Right lobe of liver (tissue), 6 donors: ENCODE measurements at regions not wholly inside any gene's neighbourhood (a gene's known extent, or its start where the extent isn't known, plus 50 kb on each side); places are given as distances from the start of the nearest gene placed in this dataset.

Source experiments
- ATAC-seq, 4 donors: fragments of 200-7000 bp; cut with Tn5 transposase; one replicate each; pipeline ENCODE4 v1.9.1; 2020; ENCODE audit warnings: mild to moderate bottlenecking in 4 of 4, moderate library complexity in 4 of 4
- DNase-seq, 3 donors: peaks; one replicate each; pipeline ENCODE4 v3.0.0-alpha.2; 2020
- H3K27ac ChIP-seq, 3 donors: fragments of 200-600 bp; one replicate each; pipeline ENCODE4 v1.8.0; 2022
- H3K27me3 ChIP-seq, 2 donors: fragments of 200-600 bp; one replicate each; pipeline ENCODE4 v1.8.0; 2022
- H3K36me3 ChIP-seq, 4 donors: fragments of 200-600 bp; sonication (generic) in 1 of 4; one replicate each; pipeline versions ENCODE4 v1.5.1 to v1.8.0; 2017 to 2022; ENCODE audit warnings: control low read depth in 1 of 4
- H3K4me1 ChIP-seq, 4 donors: fragments of 200-600 bp; sonication (generic) in 1 of 4; one replicate each; pipeline versions ENCODE4 v1.5.1 to v1.8.0; 2017 to 2022; ENCODE audit warnings: control low read depth in 1 of 4
- H3K4me3 ChIP-seq, 3 donors: fragments of 200-600 bp; one replicate each; pipeline ENCODE4 v1.8.0; 2022
- H3K9me3 ChIP-seq, 4 donors: fragments of 200-600 bp; sonication (generic) in 1 of 4; one replicate each; pipeline versions ENCODE4 v1.5.1 to v1.8.0; 2017 to 2022; ENCODE audit warnings: control low read depth in 1 of 4
- POLR2A ChIP-seq: fragments of 450-650 bp; IDR thresholded peaks from one replicate; pipeline ENCODE4 v1.6.1; 2017; ENCODE audit warnings: antibody characterized with exemption, mild to moderate bottlenecking
- WGBS: methylation state at CpG from one replicate; pipeline ENCODE4 v1.1.6; 2018; ENCODE audit warnings: low coverage, low lambda C conversion rate; ENCODE audit not compliant: insufficient coverage; ENCODE audit errors: missing lambda C conversion rate; 5-methylcytosine and 5-hydroxymethylcytosine counted together
- intact Hi-C, 2 donors: fragments of 100-400 bp; cut with DNase I; formaldehyde crosslinking; loops; one replicate each; pipeline versions ENCODE4 v1.11.2 to v1.14.1; 2022
- TF ChIP-seq, protein P1 (sequence below), 4 donors: fragments of 200-600 bp in 3 of 4; fragments of 450-650 bp in 1 of 4; IDR thresholded peaks; one replicate each; pipeline versions ENCODE4 v1.5.1 to v1.8.0; 2016 to 2022; ENCODE audit warnings: antibody characterized with exemption in 4 of 4, mild to moderate bottlenecking in 2 of 4
- donor health status: DM: no; HTN: yes; CAD: no.
- donor health status: DM: no; HTN: no; CAD: no.
- donor health status: DM: no; HTN: no; CAD: no.
- donor health status: DM: no; HTN: yes; CAD: no.
- donor health status: DM: no; HTN: yes; CAD: no.

DNA sequence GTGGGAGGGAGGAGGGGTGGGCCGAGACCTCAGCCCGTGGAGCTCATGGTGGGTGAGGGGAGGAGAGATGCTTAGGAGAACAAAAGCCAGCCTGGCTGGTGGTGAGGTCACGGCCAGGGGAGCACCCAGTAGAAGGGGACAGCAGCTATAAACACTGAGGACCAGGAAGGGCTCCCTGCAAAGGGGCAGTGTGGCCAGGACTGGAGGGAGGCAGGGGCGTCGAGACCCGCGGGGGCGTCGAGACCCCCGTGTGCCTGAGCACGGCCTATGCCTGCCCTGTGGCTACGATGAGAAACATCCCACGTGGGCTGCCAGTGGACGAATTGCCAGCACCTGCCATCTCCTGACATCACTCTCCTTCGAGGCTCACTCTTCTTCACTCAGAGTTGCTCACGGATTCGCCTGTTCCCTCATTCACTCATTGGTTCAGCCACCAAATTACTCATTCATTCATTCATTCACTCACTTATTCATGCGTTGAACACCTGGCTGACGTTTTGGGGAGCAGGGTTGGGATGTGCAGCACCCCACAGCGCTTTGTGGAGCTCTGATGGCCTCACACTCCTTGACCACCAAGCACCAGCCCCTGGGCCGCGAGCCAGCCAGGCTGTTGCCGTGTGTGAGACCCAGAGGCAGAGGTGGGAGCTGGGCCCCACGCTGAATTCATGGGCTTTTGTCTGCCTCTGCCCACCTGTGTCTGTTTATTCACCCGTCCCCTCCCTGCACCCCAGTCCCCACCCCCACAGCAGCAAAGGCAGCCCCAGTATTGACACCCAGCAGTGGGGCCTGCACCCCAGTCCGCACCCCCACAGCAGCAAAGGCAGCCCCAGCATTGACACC is 61.2 kb upstream of the BHLHE23 start:
- Histone ChIP-seq H3K27me3 (peaks cover 0 to 12% of the 10 kb centered on the region in 2 donors), H3K4me3 (no peak overlapping the region), H3K27ac (no peak overlapping the region), H3K4me1 (no peaks in the 10 kb centered on the region), H3K9me3 (no peaks in the 10 kb centered on the region), H3K36me3 (no peaks in the 10 kb centered on the region)
- TF ChIP-seq POLR2A: no peak
- 44% methylated on average over 12 of the region's 26 CpGs for WGBS
- intact Hi-C loops: no loop called here
- ATAC-seq (no peak), DNase-seq (peak in 2 of 3 donors; percentile 13 to 42)

DNA sequence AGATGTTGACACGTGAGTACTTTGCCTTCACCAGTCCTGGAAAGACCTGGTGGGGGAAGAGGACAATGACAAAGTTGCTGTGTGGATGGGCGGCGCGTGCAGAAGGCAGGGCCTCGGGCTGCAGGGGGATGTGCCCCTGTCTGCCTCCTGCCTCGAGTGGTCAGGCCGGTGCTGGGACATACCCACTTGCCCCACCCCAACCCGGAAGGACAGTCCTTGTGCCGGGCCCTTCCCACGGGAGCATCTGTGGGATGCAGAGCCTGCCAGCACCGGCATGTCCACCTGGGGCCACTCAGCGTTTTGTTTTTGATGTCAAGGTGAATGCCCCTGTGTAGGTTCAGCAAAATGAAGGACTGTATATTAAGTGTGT is 60.5 kb upstream of the BHLHE23 start:
- Histone ChIP-seq H3K27ac (no peak overlapping the region), H3K27me3 (peaks cover 0 to 8% of the 10 kb centered on the region in 2 donors), H3K4me3 (no peak overlapping the region), H3K36me3 (no peaks in the 10 kb centered on the region), H3K9me3 (no peaks in the 10 kb centered on the region), H3K4me1 (no peaks in the 10 kb centered on the region)
- ATAC-seq (no peak), DNase-seq (peak in 2 of 3 donors; percentile 12 to 43)
- intact Hi-C loops: no loop called here
- WGBS: 40% methylated on average over 7 of the region's 12 CpGs
- TF ChIP-seq POLR2A: no peak
- TF ChIP-seq, protein P1, sequence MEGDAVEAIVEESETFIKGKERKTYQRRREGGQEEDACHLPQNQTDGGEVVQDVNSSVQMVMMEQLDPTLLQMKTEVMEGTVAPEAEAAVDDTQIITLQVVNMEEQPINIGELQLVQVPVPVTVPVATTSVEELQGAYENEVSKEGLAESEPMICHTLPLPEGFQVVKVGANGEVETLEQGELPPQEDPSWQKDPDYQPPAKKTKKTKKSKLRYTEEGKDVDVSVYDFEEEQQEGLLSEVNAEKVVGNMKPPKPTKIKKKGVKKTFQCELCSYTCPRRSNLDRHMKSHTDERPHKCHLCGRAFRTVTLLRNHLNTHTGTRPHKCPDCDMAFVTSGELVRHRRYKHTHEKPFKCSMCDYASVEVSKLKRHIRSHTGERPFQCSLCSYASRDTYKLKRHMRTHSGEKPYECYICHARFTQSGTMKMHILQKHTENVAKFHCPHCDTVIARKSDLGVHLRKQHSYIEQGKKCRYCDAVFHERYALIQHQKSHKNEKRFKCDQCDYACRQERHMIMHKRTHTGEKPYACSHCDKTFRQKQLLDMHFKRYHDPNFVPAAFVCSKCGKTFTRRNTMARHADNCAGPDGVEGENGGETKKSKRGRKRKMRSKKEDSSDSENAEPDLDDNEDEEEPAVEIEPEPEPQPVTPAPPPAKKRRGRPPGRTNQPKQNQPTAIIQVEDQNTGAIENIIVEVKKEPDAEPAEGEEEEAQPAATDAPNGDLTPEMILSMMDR (IDR thresholded peaks at IDR 0.05): no peak

DNA sequence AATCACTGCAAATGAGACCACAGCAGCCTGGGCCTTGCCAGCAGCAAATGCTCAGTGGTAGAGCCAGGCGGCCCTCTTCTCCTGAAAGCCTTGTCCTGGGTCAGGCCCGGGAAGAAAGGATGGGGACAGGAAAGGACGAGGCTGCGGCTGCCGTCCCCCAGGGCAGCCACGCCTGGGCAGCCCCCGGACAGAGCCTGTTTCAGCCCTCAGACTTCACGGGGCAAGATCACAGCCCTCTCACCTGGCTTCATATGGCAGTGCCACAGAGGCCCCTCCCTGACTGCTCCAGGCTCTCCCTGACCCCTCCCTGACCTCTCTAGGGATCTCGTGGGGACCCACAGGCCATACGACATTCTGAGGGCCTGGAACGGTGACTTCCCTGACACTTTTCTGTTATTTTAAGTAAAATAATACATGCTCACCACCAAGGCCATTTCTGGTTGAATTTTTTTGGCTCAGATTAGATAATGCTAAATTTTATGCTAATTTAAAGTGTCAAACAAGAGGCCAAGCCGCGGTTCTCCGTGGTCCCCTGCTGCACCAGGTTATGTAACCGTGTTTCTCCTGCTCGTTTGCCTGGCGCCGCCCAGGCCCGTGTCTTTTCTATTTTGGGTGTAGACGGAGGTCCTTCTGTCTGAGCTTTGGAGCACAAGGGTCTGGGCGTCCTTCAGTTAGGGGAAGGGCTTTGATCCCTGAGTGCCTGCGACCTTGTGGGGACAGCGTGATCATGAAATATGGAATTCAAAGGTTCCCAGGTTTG is 59.9 kb upstream of the BHLHE23 start:
- Histone ChIP-seq H3K27me3 (peaks cover 0 to 8% of the 10 kb centered on the region in 2 donors), H3K27ac (no peak overlapping the region), H3K9me3 (no peaks in the 10 kb centered on the region), H3K4me3 (no peak overlapping the region), H3K4me1 (no peaks in the 10 kb centered on the region), H3K36me3 (no peaks in the 10 kb centered on the region)
- intact Hi-C loops: no loop called here
- ATAC-seq (no peak), DNase-seq (peak in 2 of 3 donors; percentile 3 to 21)
- TF ChIP-seq, protein P1 (IDR thresholded peaks at IDR 0.05): no peak
- TF ChIP-seq POLR2A: no peak
- WGBS: 41% methylated on average over 11 of the region's 23 CpGs

DNA sequence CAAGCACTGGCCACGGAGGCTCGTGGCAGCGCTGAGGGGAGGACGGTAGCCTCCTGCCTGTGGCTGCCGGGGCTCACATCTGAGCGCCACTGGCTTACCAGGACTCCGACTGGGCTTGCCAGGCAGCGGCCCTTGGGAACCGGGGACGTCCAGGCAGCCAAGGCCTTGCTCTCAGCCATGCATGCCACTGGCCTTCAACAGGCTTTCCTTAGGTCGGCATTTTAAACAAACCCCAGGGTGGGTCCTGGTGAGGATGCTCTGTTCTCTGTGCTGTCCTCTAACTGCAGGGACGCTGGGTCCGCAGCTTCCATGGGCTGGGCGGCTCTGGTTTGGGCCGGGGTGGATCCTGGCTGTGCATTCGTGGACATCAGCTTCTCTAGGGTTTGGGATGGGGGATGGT is 59.1 kb upstream of the BHLHE23 start:
- Histone ChIP-seq H3K27me3 (peaks cover 0 to 5% of the 10 kb centered on the region in 2 donors), H3K36me3 (no peaks in the 10 kb centered on the region), H3K4me3 (no peak overlapping the region), H3K9me3 (no peaks in the 10 kb centered on the region), H3K27ac (no peak overlapping the region), H3K4me1 (no peaks in the 10 kb centered on the region)
- DNase-seq: peak; percentile 9 to 49 (median 34)
- intact Hi-C loops: no loop called here
- WGBS: 100% methylated on average over 1 of the region's 16 CpGs
- ATAC-seq: no peak
- no peak for TF ChIP-seq POLR2A
- TF ChIP-seq, protein P1 (IDR thresholded peaks at IDR 0.05): no peak
